Neural crest cell (in vitro differentiated cells): ENCODE measurements at regions not wholly inside any gene's neighbourhood (a gene's known extent, or its start where the extent isn't known, plus 50 kb on each side); places are given as distances from the start of the nearest gene placed in this dataset.
A peak's percentile ranks its signal among the peaks of the same experiment; 100 is the strongest.

Experiments
- DNase-seq: peaks from one replicate; pipeline ENCODE4 v3.0.0; 2021; ENCODE audit warnings: low read depth, mixed read lengths, low spot score
- H3K27ac Mint-ChIP-seq: one replicate; pipeline ENCODE4 v1.8.0; 2021; ENCODE audit warnings: mild to moderate bottlenecking, mixed read lengths; ENCODE audit not compliant: unreplicated experiment
- H3K27me3 Mint-ChIP-seq: 2 replicates; pipeline ENCODE4 v1.8.0; 2021; ENCODE audit warnings: low read depth, mild to moderate bottlenecking, mixed read lengths
- H3K36me3 Mint-ChIP-seq: 2 replicates; pipeline ENCODE4 v1.8.0; 2021; ENCODE audit warnings: low read depth, mild to moderate bottlenecking, mixed read lengths
- H3K4me1 Mint-ChIP-seq: 2 replicates; pipeline ENCODE4 v1.8.0; 2021; ENCODE audit warnings: mixed read lengths
- H3K4me3 Mint-ChIP-seq: one replicate; pipeline ENCODE4 v1.8.0; 2021; ENCODE audit warnings: mild to moderate bottlenecking, mixed read lengths
- H3K9me3 Mint-ChIP-seq: 2 replicates; pipeline ENCODE4 v1.8.0; 2021; ENCODE audit warnings: mixed read lengths
- CTCF ChIP-seq: fragments of 200-600 bp; sonication (generic); conservative IDR thresholded peaks from 2 replicates; pipeline ENCODE4 v1.5.0; 2021; ENCODE audit warnings: antibody characterized with exemption, mild to moderate bottlenecking

GRCh38 chr2:217415316-217415715 is 555.5 kb upstream of the TNP1 start:
- no peak overlapping the region for H3K4me3 Mint-ChIP-seq
- H3K36me3 Mint-ChIP-seq, result no peaks in the 10 kb centered on the region
- TF ChIP-seq CTCF, result no peak
- H3K27me3 Mint-ChIP-seq, result no peaks in the 10 kb centered on the region
- H3K27ac Mint-ChIP-seq, result no peak overlapping the region
- H3K9me3 Mint-ChIP-seq, result no peaks in the 10 kb centered on the region
- no peak for DNase-seq
- H3K4me1 Mint-ChIP-seq, result peaks cover 10% of the 10 kb centered on the region

GRCh38 chr2:217414429-217414828 is 554.6 kb upstream of the TNP1 start:
- Mint-ChIP-seq H3K4me1 (peaks cover 14% of the 10 kb centered on the region), H3K9me3 (no peaks in the 10 kb centered on the region), H3K27ac (no peak overlapping the region), H3K36me3 (no peaks in the 10 kb centered on the region), H3K4me3 (no peak overlapping the region), H3K27me3 (no peaks in the 10 kb centered on the region)
- no peak for TF ChIP-seq CTCF
- no peak for DNase-seq

- Mint-ChIP-seq H3K36me3 (no peaks in the 10 kb centered on the region), H3K27me3 (no peaks in the 10 kb centered on the region), H3K27ac (peak overlapping the region; percentile 21), H3K9me3 (no peaks in the 10 kb centered on the region), H3K4me1 (peaks cover 9% of the 10 kb centered on the region), H3K4me3 (no peak overlapping the region)
- TF ChIP-seq CTCF, result no peak
- no peak for DNase-seq
These were observed 553.3 kb upstream of the TNP1 start for GRCh38 chr2:217413193-217413592.

GRCh38 chr2:217412721-217413120 is 552.9 kb upstream of the TNP1 start:
- TF ChIP-seq CTCF, result no peak
- no peak overlapping the region for H3K27ac Mint-ChIP-seq
- no peaks in the 10 kb centered on the region for H3K36me3 Mint-ChIP-seq
- H3K9me3 Mint-ChIP-seq, result no peaks in the 10 kb centered on the region
- H3K4me1 Mint-ChIP-seq, result peaks cover 9% of the 10 kb centered on the region
- no peak for DNase-seq
- no peaks in the 10 kb centered on the region for H3K27me3 Mint-ChIP-seq
- H3K4me3 Mint-ChIP-seq, result no peak overlapping the region

- Mint-ChIP-seq H3K4me1 (peaks cover 10% of the 10 kb centered on the region), H3K36me3 (no peaks in the 10 kb centered on the region), H3K4me3 (no peak overlapping the region), H3K27ac (no peak overlapping the region), H3K27me3 (no peaks in the 10 kb centered on the region), H3K9me3 (no peaks in the 10 kb centered on the region)
- TF ChIP-seq CTCF, result no peak
- DNase-seq, result no peak
These were observed 552.4 kb upstream of the TNP1 start for GRCh38 chr2:217412277-217412676.

GRCh38 chr2:217410681-217410960 is 550.8 kb upstream of the TNP1 start:
- H3K27me3 Mint-ChIP-seq, result no peaks in the 10 kb centered on the region
- no peaks in the 10 kb centered on the region for H3K36me3 Mint-ChIP-seq
- H3K9me3 Mint-ChIP-seq, result no peaks in the 10 kb centered on the region
- H3K4me3 Mint-ChIP-seq, result no peak overlapping the region
- no peak for DNase-seq
- no peak overlapping the region for H3K27ac Mint-ChIP-seq
- no peak for TF ChIP-seq CTCF
- peaks cover 15% of the 10 kb centered on the region for H3K4me1 Mint-ChIP-seq
